NCI-H2029 treated with DMSO at 0.1 percent for 48 hours (cell line): ENCODE measurements at regions not wholly inside any gene's neighbourhood (a gene's known extent, or its start where the extent isn't known, plus 50 kb on each side); places are given as distances from the start of the nearest gene placed in this dataset.

Experiments used
- DNase-seq: peaks from one replicate; lab custom pipeline; 2025; lab: John Stamatoyannopoulos, UW

- DNase-seq, result no peak
These were observed 207.7 kb upstream of the CTAGE1 start for GRCh38 chr18:22625406-22625805.

- DNase-seq, result no peak
These were observed 209.1 kb upstream of the CTAGE1 start for GRCh38 chr18:22626771-22627170.

DNA sequence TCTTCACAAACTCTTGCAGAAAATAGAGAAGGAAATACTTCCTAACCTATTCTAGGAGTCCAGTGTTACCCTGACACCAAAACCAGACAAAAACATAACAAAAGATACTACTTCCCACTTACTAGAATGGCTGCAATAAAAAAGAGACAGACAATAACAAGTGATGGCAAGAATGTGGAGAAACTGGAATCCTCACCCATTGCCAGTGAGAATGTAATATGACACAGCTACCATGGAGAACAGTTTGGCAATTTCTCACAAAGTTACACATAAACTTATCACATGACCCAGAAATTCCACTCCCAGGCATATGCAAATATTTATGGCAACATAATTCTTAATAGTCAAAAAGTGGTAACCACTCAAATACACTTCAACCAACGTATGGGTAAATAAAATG is 209.8 kb upstream of the CTAGE1 start:
- DNase-seq, result no peak

DNA sequence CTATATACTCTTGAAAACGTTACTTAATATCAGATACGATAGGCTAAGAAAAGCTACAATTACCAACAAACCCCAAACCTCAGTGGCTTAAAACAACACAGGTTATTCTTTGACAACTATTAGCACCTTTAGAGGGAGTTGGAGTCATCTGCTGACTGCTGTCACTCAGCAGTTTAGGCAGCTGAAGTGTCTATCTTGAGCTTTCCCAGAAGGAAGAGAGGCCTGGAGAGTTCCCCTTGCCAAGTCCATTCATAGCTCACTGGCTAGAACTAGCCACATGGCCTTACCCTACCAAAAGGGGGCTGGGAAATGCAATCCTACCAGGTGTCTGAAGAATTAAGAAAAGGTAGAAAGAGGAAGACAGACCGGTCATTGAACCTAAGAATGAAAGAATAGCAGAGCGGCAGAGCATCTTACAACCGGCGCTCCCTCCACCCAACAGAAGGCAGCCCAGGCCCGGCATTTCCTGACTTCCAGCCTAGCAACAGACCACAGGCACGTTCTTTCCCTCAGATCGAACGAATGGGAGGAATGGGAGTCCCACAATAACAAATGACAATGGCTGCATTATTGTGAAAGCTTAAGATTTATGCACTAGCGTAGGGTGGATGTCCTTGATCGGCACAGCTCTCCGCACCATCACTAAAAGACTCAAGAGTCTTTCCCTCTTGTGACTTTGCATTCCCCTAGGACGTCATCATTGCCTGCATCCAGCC is 211.2 kb upstream of the CTAGE1 start:
- no peak for DNase-seq

GRCh38 chr18:22630980-22631379 is 213.3 kb upstream of the CTAGE1 start:
- no peak for DNase-seq

GRCh38 chr18:22632191-22632590 is 214.5 kb upstream of the CTAGE1 start:
- DNase-seq, result no peak

- DNase-seq, result no peak
These were observed 216.7 kb upstream of the CTAGE1 start for GRCh38 chr18:22634464-22634863.

GRCh38 chr18:22637787-22638186 is 220.1 kb upstream of the CTAGE1 start:
- DNase-seq, result no peak

DNA sequence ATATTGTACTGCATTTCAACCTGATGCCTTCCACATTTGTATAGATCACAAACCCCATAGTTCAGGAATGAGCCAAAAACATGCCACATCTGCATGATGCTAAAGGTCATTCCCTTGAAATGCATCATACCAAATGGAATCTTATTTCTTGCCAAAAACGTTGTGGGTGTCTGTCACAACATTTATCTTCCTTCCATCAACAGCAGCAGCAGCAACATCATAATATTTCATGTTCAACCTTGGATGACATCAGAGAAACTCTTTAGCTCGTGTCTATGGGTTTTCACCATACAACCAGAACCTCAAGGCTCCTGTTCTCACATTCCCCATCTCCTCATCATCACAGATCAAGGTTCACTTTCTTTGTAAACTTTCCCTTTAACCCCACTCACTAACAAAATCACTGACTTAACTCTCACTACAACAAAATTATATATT is 221.3 kb upstream of the CTAGE1 start:
- DNase-seq, result no peak

DNA sequence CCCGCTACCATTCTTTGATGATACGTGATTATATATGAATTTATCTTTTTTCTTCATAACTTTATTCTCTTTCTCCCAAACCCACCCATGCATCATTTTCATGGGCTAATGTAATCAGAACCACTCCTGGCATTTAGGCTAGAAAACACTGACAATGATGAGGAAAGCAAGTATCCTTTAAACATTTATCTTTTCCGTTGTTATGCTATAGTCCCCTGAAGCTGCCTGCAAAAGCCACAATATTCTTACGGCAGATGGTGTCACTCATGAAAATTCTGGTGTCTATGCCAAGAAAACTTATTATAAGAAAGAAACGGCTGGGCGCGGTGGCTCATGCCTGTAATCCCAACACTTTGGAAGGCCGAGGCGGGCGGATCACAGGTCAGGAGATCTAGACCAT is 221.8 kb upstream of the CTAGE1 start:
- DNase-seq, result no peak

- DNase-seq, result no peak
These were observed 222.6 kb upstream of the CTAGE1 start for GRCh38 chr18:22640281-22640842.

DNA sequence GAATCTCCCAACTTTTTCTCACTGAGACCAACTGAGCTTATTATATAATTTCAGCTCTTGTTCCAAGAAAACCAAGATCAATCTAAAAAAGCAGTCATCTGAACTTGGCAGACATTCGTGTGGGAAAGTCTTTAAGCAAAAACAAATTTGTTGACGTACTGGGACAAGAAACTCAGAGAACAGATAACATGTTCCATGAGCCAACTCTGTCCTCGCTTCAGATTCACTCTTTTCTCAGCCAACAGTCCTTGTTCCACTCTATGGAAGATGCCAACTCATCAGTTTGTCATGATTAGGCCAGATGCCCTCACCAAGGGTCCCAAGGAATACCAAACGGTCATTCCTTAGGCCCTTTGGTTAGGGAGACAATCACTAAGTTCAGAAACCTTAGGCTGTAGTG is 224.2 kb upstream of the CTAGE1 start:
- no peak for DNase-seq

GRCh38 chr18:22643731-22644130 is 226.0 kb upstream of the CTAGE1 start:
- DNase-seq, result no peak

DNA sequence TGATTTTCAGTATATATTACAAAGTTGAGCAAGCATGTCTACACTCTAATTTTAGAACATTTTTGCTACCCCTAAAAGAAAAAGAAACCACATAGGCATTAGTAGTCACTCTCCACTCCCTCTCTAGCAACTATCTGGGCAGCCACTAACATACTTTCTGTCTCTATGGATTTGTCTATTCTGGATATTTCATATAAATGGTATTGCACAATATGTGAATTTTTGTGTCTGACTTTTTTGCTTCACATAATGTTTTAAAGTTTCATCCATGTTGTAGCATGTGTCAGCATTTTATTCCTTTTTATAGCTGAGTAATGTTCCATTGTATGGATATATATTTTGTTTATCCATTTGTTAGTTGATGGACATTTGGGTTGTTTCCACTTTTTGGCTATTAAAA is 232.5 kb upstream of the CTAGE1 start:
- no peak for DNase-seq

- DNase-seq, result no peak
These were observed 239.9 kb upstream of the CTAGE1 start for GRCh38 chr18:22657619-22658018.

- no peak for DNase-seq
These were observed 240.6 kb upstream of the CTAGE1 start for GRCh38 chr18:22658318-22658717.

DNA sequence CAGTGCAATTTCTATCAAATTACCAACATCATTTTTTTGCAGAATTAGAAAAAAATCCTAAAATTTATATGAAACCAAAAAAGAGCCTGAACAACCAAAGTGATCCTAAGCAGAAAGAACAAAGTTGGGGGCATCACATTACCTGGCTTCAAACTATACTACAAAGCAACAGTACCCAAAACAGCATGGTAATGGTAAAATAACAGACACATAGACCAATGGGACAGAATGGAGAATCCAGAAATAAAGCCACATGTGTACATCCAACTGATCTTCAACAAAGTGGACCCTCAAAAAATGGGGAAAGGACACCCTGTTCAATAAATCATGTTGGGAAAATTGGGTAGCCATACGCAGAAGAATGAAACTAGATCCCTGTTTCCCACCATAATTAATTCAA is 245.7 kb upstream of the CTAGE1 start:
- DNase-seq, result no peak

DNA sequence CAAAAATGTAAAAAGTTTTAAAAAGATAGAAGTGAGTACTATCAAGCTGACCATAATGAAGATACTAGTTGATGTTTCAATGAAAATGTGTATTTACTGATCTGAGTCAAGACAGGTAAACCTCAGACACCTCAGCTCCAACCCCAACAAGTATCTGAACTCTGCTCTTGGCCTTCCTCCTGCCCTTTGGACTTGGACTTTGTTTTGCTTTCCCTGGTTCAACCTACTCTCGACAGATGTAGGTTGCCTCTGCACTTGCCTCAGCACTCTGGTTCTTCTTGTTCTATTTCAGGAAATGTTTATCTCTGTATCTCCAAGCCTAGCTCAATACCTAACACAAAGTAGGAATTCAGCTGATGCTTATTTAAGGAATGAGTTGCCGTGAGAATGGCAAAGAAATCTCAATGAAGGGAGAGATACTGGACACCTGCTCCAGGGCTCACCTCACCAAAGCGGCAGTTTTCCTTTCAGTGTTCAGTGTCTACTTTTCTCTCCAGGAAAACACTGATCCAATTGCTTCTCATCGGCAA is 248.8 kb upstream of the CTAGE1 start:
- no peak for DNase-seq

DNA sequence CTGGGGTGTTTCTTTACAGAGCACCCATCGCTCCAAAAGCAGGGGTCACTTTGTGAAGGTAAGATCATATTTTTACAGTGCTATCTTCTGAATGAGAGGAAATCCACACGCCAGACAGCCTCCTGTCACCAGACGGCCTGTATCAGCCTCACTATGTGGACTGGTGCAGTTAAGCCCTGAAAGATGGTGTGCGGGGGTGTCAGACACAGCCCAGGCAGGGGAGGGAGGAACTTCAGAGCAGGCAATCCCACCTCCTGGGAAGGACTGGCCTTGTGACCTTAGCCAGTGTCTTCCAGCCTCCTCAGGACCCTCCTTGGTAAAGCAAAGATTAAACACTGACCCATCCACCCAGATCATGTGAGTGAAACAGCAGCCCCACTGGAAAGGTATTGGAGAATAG is 249.4 kb upstream of the CTAGE1 start:
- DNase-seq, result no peak

- DNase-seq, result no peak
These were observed 250.1 kb upstream of the CTAGE1 start for GRCh38 chr18:22667616-22668422.

DNA sequence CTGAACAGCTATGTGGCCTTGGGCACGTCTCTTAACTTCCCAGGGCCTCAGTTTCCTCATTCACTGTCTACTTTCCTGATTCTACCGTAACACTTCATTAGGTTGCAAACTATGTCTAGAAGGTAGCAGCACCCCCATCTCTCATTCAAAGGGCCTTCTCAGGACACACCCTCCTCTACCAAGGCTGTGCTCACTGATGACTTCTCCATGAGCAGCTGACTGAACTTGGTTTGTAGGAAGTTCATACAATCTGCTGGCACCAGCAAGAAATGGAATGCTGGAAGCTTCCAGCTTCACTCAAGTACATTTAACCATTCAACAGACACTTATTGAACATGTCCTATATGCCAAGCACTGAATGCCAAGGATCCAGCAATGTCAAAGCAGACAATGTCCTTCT is 250.8 kb upstream of the CTAGE1 start:
- DNase-seq, result no peak

GRCh38 chr18:22670914-22671313 is 253.2 kb upstream of the CTAGE1 start:
- no peak for DNase-seq
